Islet of Langerhans (tissue), 1 donor: ENCODE measurements at regions not wholly inside any gene's neighbourhood (a gene's known extent, or its start where the extent isn't known, plus 50 kb on each side); places are given as distances from the start of the nearest gene placed in this dataset.

Source experiments
- FAIRE-seq: peaks from one replicate; lab custom pipeline; 2011; peaks lifted over from hg19 to GRCh38; lab: Jason Lieb, UNC

DNA sequence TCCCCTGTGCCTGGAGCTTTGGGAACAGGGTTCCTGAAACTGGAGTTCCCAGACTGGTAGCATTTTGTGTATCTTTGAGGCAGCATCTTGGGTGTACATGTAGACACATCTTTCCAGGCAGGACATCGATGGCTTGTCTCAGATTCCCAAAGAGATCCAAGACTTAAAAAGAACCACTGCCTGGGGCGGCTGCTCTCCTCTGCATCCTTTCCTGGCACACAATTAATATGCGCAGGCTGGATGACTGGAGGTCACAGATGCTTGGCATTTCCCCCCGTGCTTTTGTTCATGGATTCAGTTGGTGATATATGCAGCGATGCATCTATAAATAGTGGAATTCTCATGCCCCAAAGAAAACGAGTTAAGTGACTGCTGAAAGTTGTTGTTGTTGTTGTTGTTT is 80.5 kb downstream of the CLDN34 start:
- FAIRE-seq: no peak

DNA sequence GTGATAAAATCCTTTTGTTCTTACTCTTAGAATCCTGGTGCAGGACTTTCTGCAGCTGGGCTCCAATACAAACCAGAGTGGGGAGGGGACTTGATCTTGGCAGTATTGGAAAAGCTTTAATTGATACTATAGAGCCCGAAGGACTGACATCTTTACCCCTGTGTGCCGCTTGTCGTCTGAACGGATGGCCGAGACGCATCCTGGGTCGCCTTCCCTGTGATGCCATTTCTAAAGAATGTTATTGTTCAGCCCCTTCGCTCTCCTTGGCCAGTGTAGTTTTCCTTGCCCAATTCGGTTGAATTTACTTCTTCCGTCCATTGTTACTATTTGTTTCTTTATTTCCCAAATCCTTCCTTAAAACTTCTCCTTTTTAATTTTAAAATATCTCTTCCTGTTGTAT is 80.9 kb downstream of the CLDN34 start:
- FAIRE-seq: no peak

DNA sequence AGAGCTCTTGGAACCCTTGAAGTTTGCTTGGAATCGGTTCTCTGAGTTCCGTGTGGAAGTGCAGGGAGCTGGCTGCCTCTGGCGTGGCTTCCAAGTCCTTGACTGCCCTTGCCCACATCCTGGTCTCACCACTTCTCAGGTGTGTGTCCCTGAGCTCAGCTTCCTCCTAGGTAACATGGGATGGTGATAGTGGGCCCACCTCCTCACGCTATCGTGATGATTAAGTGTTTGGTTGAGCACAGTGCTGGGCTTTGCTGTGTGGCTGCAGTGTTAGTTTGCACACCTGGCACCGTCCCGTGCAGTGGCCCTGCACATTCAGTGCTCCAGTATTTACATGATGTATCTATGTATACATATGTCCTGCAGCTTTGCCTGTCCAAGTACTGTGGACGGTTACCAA is 81.5 kb downstream of the CLDN34 start:
- FAIRE-seq: no peak

DNA sequence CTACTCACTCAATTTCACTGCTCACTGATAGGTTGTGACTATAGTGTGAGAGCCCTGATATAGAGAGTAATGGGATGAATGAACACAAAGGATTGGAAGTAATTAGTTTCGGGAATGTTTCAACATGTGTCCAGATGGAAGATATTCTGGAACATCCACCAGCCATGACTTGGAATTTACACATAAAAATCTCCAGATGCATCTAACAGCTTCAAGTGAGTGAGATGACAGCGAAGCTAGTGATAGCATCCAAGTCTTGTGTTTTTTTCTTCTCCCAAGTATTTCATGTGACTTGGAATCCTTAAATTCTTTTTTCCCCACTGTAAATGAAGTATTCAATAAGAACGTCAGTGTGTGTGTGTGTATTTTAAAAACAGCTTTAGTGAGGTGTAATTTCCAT is 82.1 kb downstream of the CLDN34 start:
- FAIRE-seq: no peak

DNA sequence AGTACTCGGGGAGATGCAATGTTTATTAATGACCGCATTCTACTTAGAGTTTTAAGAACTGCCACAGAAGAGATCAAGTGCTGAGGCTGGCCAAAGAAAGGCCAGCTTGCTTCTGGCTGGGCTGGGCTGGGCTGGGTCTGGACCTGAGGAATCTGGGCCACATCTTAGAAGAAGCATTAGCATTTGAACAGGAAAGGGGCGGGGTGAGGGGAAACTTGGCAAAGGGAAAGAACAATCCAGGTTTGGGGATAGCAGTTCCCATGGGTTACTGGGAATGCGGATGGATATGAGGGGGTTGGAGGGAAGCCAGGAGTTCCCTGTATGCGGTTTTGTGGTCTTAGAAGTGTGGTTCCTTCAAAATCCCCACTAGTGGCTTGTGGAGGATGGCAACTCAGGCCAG is 83.3 kb downstream of the CLDN34 start:
- no peak for FAIRE-seq

DNA sequence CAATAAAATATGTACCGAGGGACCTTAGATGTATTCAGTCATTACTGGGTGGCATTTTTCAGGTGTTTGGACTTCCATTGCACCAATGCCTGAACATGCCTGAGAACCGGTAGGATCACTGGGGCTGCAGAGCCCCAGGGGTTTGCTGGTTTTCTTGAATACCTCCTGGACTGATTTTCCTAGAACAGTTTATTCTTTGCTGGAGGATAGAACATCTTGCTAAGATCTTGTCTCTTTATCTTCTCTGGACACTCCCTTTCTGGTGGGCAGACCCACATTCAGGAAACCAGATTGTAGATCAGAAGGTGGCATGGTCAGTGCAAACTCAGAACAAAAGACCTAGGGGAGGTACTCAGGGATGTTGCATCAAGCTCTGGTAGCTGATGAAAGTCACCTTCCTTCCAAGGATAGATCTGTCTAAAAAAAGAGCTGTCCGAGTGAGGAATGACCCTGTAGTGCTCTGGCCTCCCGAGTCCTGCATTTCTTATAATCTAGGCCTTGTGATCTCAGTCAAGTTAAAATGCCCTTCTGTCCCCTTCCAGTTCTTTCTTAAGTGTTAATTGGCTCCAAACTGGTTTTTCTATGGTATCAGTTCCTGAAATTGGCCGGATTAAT is 84.8 kb downstream of the CLDN34 start:
- no peak for FAIRE-seq

DNA sequence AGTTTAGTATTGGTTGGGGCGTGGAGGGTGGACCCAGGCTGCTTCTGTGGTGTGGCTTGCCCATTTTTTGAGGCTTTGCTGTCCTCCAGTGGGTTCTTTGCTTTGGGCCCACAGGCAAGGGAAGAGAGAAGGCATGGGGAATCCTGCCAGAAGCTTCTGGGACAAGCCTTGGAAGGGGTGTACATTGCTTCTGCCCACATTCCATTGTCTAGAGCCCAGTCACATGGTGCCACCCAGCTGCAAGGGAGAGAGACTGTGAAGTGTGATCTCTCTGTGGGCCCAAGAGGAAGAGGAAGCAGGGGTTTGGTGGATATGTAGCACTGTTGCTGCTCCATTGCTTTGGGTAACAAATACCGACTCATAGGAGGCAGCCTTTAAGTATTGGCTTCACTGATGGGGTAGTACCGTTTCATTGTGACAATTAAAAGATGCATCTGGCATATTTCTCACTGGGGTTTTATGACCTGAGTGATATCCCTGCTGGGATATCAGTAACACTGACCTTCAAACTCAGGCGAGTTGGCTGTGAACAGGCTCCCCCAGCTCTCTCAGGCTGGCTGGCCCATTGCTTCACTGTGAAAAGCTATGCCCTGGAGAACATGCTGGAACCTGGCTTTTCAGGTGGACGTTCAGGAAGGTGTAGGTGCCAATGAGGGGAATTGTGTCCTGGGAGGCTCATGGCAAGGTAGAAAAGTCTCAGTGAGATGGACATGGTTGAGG is 85.9 kb downstream of the CLDN34 start:
- no peak for FAIRE-seq

DNA sequence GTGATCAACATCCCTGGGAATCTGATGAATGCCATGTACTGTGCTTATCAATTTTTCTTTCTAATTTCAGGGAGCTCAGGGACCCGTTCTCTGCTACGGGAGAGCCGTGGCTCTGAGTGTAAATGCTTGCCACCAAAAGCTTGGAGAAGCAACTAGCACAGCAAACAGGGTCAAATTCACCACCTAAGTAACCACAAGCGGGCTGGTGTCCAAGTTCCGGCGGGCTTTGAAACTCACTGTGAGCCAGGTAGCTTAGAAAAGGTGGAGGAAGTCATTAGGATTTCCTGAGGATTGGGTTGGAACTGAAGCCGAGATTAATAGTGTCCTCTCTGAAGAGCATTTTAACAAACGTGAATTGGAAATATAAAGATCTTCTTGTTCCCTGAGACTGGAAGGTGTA is 87.2 kb downstream of the CLDN34 start:
- no peak for FAIRE-seq

DNA sequence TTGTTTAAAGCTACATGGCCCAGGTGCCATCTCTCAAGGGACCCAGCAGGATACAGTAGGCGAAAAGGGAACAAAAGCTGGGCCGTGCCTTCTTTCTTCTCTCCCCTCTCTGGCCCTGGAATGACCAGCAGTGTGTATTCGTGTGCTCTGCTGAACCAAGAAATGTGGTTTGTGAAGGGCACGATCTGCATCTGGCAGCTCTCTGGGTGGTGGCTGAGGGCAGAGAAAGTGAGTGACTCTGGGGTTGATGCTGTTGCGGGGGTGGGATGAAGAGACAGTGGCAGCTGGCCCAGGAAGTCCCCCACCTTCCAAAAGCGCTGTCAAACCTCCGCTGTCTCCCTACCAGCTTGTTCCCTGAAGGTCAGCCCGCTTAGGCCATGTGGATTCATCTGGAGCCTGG is 88.3 kb downstream of the CLDN34 start:
- no peak for FAIRE-seq

DNA sequence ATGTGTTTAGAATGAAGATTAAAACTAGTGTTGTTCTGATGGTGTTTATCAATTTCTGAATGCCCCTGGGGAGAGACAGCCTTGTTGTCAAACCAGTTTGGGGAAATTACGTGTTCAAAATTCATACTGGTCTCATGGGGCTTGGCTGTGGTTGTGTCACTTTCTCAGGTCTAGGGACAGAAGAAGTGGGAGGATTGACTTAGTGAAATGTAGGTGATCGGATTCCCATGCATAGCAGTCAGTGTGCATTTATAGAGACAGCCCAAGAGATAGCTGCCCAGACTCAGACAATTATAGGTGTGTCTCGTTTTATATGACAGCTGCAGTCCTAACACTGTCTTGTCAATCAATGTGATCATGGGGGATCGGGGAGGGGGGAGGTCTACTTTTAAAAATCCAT is 94.4 kb upstream of the CLCN4 start:
- FAIRE-seq: no peak

DNA sequence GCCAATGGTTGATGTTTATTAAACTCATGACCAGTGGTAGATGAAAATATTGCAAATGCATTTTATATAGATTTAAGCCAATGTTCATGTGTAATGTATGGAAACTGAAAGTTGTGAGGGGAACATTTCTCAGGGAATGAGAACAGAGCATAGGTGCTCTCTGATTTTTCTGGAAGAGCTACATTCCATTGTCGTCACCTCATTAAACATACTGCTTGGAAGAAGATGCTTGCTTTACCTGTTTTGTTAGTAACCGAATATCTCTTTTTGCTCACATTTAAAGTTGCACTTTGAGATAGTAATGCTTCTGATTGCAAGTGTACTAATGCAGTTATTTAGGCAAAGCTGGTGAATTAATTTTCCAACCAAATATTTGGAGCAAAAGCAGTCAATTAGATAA is 93.8 kb upstream of the CLCN4 start:
- FAIRE-seq: no peak

DNA sequence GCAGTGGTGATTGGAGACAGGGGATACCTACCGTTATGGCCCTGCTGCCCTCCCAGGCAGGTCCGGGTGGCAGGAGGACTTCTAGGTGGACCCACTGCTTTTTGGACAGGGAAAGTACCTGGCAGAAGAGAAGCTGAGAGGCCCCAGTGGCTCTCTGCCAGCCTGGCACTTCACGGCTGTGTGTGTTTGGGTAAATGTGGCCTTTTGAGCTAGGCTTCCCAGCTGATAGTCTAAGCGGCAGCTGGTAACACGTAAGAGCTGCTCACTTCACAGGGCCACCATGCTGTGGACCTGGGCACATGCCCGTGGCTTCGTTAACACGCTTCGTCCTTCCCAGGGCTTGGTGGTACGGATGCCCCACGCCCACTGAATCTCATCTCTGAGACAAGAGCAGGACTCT is 92.0 kb upstream of the CLCN4 start:
- FAIRE-seq: no peak

DNA sequence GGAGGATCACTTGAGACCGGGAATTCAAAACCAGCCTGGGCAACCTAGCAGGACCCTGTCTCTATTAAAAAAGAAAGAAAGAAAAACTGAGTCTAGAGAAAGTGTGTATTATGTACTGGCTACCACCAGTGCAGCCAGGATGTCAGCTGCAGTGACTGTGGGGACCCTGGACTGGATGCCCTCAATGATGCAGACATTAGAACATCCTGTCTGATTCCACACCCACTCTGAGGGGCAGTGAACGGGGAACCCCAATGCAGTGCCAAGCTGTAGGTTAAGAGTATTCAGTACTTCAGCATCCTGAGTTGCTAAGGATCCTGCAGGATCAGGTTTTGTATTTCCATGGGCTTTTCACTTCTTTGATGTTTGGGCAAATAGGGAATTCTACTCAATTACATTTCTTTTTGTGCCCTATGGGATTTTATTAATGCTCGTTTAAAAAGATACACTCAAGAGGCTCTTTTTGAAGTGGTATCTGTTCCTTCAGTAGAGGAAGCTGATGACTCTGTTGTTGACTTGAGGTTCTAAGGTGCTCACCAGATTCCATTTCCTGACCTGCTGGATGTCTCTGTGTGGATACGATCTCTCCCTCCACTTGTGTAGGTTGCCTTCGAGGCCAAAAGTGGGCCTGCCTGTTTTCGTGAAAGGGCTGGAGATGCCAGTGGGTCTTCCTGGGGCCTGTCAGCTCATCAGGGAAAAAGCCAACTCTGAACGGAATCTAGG is 85.9 kb upstream of the CLCN4 start:
- FAIRE-seq: no peak

DNA sequence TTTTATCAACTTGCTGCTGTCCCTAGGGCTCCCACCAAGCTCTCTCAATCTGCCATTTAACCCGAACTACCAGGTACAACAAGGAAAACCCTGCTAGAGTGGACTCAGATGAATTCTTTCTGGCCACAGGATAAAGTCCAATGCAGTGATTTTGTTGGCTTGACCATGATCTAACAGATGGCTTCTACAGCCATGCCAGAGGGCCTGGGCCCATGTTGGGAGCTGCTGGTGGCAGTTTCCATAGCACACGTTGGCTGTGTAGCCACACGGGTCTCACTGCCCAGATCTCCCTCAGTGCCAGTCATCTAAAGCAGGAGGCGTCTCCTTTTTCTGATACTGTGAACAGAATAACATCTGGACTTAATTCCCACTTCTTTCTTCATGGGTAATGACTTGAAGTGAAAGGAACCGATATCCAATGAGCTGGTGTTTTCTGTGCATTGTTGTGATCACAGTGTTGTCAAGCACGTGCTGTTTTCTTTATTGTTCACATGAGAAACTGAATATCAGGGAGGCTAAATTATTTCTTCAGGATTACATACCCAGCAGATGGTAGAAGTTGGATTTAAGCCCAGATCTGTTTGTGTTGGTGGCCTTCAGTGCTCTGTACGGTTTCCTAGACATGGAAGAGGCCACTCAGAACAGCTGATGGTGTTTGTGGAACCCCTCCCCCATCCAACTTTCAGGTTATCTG is 85.2 kb upstream of the CLCN4 start:
- FAIRE-seq: peak; percentile 95

DNA sequence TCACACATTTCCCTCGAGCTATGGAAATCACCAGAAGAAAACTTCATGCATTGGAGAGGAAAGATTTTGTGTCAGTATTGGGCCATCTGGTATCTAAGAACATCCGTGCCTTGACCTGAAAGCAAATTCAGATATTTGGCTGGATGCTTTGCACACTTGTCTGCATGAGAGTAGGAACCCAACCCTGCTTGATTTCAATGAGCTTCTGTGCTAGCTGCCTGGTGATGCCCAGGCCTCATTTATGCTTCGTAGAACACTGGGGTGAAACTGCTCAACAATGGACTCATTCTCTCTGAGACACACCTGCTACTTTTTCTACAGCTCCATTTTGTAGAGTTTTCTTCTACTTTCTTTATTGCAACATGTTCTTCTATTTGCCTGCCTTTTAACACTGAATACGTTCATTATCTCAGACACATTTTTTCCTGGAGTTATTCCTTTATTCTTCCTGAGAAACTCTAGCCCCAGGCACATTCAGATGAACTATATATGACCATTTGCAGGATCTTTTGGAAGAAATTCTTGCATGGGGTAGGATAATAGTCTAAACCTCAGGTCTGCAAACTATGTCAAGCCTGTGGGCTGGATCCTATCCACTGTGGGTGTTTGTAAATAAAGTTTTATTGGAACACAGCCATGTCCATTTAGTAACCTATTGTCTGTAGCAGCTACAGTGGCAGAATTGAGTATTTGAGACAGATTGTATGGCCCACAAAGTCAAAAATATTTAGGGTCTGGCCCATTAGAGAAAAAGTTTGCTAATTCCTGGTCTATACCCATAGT is 83.8 kb upstream of the CLCN4 start:
- FAIRE-seq: no peak

DNA sequence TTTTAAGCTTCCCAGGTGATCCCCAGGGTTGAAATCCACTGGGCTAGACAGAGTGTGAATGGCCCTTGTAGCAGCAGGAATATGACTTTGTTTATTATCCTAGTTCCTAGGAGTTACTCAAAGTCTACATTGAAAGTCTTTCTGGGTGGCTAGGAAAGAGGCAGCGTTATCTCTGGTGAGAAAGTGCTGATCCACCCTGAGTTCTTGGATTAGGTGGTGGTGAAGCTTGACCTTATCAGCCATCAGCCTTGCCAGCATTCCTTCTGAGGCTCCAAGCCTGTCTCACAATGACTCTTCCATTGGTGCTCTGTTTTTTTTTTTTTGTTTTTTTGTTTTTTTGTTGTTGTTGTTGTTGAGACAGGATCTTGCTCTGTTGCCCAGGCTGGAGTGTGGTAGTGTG is 83.1 kb upstream of the CLCN4 start:
- FAIRE-seq: no peak

DNA sequence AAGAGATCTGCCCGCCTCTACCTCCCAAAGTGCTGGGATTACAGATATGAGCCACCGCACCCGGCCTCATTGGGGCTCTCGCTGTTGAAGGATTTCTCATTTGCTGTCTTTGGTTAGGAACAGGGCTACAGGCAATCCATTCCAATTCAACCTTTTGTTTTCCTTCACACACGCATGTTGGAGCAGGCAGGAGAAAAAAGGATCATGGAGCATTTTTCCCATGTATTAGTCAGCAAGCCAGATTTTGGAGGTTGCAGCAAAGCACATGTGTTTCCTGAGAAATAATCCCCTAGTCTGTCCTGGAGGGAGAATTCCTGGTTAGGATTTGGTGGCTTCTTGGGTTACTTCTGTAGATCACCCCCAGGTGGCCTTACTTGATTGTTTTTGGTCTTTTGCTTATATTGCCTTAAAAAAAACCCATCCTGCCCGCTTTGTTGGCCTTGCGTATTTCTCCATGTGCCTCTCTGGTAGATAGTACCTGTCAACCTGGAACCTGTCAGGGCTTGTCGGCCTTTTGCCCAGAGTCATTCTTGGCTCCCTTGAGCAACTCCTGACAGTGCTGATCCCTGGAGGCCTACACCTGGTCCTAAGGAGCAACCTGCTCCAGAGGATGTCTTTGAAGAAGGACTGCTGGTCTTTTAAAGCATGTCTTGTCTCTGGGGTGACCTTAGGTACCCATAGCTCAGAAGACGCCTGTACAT is 82.4 kb upstream of the CLCN4 start:
- no peak for FAIRE-seq

DNA sequence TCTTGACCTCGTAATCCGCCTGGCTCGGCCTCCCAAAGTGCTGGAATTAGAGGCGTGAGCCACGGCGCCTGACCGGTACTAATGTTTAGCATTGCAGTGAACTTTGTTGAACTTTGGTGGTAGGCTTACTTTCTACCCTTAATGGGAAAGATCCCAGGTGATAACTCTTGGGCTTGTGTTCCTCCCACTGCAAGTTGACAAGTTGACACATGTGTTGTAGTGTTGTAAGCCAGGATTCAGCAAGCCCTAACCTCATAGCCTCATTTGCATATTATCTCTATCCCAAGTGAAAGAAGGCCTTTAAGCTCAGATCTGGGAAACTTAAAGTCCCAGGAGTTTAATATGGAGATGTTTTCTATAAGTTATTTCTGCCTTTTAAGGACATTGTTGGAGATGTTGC is 80.0 kb upstream of the CLCN4 start:
- no peak for FAIRE-seq

DNA sequence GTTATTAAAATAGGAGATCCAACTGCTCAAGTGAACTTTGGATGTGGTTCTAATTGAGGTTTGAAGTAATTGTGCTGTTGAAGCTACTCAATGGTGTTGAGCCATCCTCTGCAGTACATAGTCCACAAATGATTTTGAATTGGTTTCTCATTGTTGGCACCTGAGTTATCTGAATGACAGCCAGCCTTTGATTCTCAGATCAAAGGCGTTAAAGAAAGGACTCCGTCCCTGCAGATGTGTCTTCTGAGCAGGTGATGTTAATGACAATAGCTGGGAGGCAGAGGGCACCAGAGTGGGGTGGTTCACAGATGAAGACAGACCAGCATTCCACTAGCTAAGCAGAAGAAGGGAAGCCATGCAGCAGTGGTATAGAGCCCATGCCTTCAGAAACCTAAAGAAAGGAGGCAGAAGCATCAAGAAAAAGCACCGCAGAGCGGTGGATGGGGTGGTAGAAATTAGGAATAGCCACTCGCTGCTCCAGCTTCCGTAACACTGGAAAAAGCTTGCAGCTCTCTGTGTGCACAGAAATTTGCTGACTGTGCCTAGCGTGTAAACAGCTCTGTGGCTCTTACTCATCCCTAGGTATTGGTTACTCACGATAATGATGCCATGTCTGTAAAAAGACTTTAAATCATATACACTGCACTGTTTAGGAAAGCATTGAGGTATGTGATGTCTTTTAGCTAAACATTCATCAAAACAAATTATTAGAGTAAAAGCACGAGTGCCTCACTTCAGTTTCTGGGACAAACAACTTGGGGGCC is 79.2 kb upstream of the CLCN4 start:
- FAIRE-seq: peak; percentile 83

DNA sequence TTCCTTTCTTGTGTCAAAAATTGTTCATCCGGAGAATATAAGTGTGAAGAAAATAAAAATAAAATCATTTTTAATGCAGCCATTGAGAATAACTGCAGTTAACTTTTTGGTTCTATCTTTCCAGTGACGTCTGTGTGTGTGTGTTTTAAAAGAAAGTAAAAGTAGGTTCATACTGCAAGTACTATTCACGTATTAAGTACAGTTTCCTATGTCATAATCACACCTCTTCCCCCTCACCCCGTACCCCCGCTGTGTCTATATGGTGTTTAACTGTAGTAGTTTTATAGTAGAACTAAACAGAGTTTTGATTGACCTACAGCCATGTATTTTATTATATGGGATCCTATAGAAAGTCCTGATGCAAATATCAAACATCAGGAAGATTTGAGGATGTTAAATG is 78.5 kb upstream of the CLCN4 start:
- FAIRE-seq: no peak

DNA sequence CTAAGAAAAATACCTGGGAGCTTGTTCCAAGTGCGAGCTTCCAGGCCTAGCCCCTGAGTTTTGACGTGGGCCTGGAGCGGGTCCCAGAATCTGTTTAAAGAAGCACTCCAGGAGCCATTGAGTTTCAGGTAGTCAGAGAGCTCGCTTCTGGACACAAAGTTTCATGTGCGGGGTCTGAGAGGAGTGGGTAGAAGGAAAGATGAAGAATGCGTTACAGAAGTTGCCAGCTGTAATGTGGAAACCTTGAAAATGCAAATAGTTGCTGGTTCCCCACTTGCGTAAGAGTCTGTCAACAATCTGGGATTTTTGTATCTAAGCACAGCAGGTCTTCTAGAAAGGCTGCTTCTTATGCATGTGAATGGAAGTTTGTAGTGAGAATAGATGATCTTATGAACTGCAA is 77.5 kb upstream of the CLCN4 start:
- FAIRE-seq: no peak
